Epithelial cell of prostate (primary cell): ENCODE measurements at regions not wholly inside any gene's neighbourhood (a gene's known extent, or its start where the extent isn't known, plus 50 kb on each side); places are given as distances from the start of the nearest gene placed in this dataset.
"Not testable (repeated sequence)": the region's sequence is repeated elsewhere in the genome, so short reads cannot be mapped to it uniquely, and the experiment has no call there.

Experiments used
- DNase-seq: peaks from one replicate; pipeline ENCODE4 v3.0.0-alpha.2; 2011; ENCODE audit warnings: low read depth, low spot score
- H3K27ac ChIP-seq: fragments of 450-650 bp; 2 replicates; pipeline ENCODE4 v1.5.1; 2017; ENCODE audit warnings: mild to moderate bottlenecking

- H3K27ac ChIP-seq, result no peak overlapping the region
These were observed 80.7 kb downstream of the TFAP2B start for GRCh38 chr6:50899306-50899870.

GRCh38 chr6:50902260-50902659 is 83.6 kb downstream of the TFAP2B start:
- no peak overlapping the region for H3K27ac ChIP-seq
- DNase-seq, result no peak

More at GRCh38 chr6:50899306-50899870, 80.7 kb downstream of the TFAP2B start:
- DNase-seq, result no peak

DNA sequence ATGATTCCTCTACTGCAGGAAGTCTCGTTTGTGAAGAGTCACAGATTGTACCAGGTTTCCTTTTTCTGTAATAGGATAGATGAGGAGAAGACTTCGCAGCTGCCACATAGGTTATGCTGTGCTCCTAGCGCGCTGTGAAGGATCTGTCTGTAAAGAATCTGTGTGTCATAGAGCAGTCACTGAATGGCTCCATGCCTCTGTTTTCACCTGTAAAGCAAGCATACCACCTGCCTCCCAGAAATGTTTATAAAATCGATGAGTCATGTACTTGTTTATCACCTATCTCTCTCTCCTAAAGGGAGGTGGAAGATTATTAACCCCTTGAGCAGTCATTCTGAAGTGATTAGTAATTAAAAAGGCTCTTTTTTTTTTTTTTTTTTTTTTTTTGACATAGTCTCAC is 86.6 kb downstream of the TFAP2B start:
- no peak for DNase-seq
- H3K27ac ChIP-seq, result no peak overlapping the region

DNA sequence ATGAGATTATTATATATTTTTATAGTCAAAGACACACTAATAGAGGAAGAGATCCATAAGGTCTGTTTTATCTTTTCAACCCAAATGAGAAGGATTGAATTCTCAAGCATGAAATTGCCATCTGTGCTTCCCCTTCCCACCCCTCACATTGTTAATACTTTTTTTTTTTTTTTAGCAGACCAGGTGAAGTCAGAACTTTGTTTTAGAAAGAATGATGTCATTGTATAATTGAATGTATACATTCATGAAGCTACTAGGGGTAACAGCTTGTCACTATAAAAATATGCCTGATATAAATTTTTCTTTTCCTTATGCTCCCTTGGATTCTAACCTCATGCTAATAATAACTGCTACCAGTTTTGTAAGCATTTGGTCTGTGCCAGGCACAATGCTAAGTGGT is 88.9 kb downstream of the TFAP2B start:
- no peak overlapping the region for H3K27ac ChIP-seq
- no peak for DNase-seq

- DNase-seq, result no peak
- H3K27ac ChIP-seq, result no peak overlapping the region
These were observed 94.6 kb downstream of the TFAP2B start for GRCh38 chr6:50913105-50913770.

- not testable (repeated sequence) for DNase-seq, H3K27ac ChIP-seq
These were observed 102.7 kb downstream of the TFAP2B start for GRCh38 chr6:50921378-50921777.

- H3K27ac ChIP-seq, result no peak overlapping the region
- no peak for DNase-seq
These were observed 103.3 kb downstream of the TFAP2B start for GRCh38 chr6:50921968-50922367.

DNA sequence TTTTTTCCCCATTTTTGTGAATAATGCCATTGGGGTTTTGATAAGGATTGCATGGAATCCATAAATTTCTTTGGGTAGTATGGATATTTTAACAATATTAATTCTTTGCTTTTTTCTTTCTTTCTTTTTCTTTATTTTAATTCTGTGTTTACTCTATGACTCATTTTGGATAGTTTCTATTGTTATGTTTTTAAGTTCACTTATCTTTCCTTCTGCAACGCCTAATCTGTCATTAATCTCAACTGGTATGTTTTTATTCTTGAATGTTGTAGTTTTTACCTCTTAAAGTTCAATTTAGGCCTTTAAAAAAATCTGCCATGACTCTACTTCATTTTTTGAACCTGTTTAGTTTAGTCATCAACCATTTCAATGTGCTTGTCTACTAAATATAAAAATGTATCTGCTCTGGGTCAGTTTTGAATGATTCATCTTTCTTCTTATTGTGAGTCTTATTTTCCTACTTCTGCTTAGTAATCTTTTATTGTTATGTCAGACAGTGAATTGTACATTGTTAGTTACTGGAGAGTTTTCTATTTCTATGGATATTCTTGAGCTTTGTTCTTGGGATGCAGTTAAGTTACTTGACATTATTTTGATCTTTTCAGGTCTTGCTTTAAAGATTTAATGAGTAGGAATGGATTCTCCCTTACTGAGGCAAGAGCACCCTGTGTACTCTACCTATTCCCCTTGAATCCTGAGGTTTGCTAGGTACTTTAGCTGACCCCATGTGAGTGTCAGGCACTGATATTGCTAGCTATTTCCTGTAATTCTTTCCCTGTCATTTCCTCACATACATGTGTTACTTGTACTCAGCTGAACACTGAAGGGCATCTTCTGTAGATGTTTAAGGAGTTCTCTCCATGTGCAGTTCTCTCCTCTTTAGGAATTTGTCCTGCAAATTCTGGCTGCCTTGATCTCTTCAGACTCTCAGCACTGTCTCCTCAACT is 104.2 kb downstream of the TFAP2B start:
- no peak overlapping the region for H3K27ac ChIP-seq
- no peak for DNase-seq

DNA sequence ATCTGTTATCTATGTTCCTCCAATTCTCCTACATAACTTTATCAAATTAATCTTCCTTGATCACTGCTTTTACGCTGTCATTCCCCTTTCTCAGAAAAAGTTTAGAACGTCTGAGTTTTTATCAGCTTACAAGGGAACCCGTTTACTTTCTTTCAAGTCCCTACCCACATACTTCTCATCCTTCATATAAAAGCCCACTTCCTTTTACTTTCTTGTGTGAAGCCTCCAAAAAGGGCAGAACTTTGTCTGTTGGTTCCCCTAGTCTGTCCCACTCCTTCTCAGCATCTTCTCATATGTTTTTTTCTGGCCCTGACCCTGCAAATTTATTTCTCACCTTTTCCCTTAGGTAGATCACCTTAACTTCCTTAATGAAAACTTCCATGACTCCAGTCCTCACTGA is 106.1 kb downstream of the TFAP2B start:
- no peak for DNase-seq
- no peak overlapping the region for H3K27ac ChIP-seq

- no peak overlapping the region for H3K27ac ChIP-seq
- DNase-seq, result no peak
These were observed 106.9 kb downstream of the TFAP2B start for GRCh38 chr6:50925548-50925947.

GRCh38 chr6:50925981-50926380 is 107.3 kb downstream of the TFAP2B start:
- DNase-seq, result no peak
- H3K27ac ChIP-seq, result no peak overlapping the region

DNA sequence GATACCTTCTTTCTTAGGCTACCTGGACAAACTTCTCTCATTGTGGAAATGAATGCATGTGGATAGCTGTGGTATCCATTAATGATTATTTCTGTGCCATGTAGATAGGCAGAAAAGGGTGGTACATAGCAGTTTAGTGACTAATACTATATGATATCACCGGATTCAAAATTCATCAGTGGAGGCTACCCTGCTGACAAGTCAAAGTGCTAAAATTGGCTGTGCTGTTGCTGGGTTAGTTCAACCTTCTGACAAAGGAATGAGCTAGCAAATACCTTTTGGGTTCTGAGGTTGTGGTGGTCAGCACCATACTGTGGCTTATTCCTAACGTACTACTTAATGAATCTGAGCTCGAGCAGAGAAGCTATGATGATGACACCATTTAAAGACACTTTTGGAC is 109.1 kb downstream of the TFAP2B start:
- no peak overlapping the region for H3K27ac ChIP-seq
- no peak for DNase-seq

DNA sequence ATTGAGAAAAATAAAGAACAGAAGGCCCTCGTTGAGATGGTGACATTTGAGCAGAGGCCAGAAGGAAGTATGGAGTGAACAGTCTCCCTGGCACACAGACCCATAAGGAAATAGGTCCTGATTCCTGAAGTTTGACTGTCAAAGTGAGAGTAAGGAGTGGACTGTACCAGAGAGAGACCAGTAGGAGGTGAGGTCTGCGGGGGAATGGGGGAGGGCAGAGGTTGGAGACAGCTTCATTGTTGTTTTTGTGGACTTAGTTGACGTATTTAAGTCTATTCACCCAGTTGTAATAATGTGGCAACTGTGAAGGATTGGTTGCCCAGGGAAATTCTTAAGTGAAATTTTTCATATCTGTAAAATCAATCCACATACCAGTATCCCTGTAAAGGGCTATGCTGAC is 110.7 kb downstream of the TFAP2B start:
- H3K27ac ChIP-seq, result no peak overlapping the region

DNA sequence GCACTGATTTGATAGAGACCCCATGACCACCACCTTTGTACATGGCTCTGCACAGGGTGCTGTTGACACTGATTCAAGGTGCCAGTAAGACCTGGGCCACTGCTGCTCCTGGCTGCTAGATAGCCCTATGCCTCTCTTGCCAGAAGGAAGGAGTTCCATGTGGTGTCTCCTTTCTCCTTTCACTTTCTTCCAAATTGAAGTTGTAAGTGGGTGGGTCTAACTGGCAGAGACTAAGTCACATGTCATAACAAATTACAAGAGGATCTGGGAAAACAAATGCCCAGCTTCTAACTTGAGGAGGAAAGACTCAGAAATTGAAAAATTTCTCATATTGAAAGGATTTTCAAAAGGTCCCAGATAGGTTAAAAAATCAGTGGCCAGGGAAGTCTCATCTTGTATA is 116.8 kb downstream of the TFAP2B start:
- no peak overlapping the region for H3K27ac ChIP-seq

More for the DNA sequence above, 110.7 kb downstream of the TFAP2B start:
- no peak for DNase-seq

DNA sequence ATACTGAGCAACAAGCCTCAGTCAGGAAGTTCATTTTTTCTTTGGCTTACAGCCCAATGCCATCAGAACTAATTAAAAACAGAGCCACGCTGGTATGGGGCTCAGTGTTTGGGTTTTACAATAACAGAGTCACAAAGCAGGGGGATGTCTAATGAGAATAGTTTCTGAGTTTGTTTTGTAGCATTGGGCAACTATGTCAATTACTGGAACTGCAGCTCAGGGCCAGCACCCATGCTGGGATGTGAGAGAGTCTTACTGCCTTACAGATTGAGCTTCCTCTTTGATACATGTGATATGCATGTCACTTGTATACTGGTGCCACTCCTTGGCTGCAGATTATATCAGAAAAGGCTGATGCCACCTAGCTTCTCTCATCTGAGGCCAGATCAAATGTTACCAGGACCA is 117.6 kb downstream of the TFAP2B start:
- DNase-seq, result no peak
- H3K27ac ChIP-seq, result no peak overlapping the region

More for the DNA sequence above, 116.8 kb downstream of the TFAP2B start:
- DNase-seq, result no peak

- no peak overlapping the region for H3K27ac ChIP-seq
- no peak for DNase-seq
These were observed 121.3 kb downstream of the TFAP2B start for GRCh38 chr6:50939931-50940330.

DNA sequence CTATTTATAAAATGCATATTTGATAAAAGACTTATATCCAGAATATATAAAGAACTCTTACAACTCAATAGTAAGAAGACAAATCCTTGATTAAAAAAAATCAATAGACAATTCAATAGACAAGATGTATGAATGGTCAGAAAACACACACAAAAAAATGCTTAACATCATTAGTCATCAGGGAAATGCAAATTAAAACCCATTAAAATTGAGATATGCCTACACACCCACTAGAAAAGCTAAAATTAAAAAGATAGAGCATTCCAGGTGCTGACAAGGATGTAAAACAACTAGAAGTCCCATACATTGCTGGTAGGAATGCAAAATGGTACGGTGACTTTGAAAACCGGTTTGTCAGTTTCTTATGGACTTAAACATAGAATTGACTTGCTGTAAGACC is 127.1 kb downstream of the TFAP2B start:
- no peak for DNase-seq
- H3K27ac ChIP-seq, result no peak overlapping the region

- no peak overlapping the region for H3K27ac ChIP-seq
- no peak for DNase-seq
These were observed 133.6 kb downstream of the TFAP2B start for GRCh38 chr6:50952092-50952907.

DNA sequence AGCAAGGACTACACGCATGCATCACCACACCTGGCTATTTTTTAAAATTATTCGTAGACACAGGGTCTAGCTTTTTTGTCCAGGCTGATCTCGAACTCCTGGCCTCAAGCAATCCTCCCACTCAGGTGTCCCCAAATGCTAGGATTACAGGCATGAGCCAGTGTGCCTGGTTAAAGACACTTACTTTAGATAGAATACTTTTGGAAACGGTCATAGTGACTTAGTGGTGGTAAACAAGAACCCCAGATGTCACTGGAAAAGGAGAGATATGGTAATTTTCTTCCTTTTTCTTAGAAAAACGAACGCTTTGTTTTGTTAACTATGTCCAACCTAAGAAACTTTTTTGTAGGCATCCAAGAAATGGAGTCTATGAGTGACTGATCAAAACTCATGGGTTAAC is 137.3 kb downstream of the TFAP2B start:
- no peak overlapping the region for H3K27ac ChIP-seq
- DNase-seq, result no peak

GRCh38 chr6:50958148-50958697 is 139.6 kb downstream of the TFAP2B start:
- no peak overlapping the region for H3K27ac ChIP-seq
- no peak for DNase-seq
